H1 (cell line): ENCODE measurements at regions not wholly inside any gene's neighbourhood (a gene's known extent, or its start where the extent isn't known, plus 50 kb on each side); places are given as distances from the start of the nearest gene placed in this dataset.

ENCODE experiments used
- CTCF ChIA-PET: fragments of 300-600 bp; sonication (Branson Sonifier 250); formaldehyde crosslinking; loops from one replicate; lab custom pipeline; 2021; ENCODE audit not compliant: partially characterized antibody; lab: Charles Lee
- POLR2A ChIA-PET: fragments of 300-600 bp; sonication (Branson Sonifier 250); formaldehyde crosslinking; loops from one replicate; lab custom pipeline; 2021; ENCODE audit warnings: inconsistent platforms; ENCODE audit not compliant: partially characterized antibody; lab: Charles Lee
- DNase-seq, 2 experiments: peaks; one replicate each; pipeline versions ENCODE4 v3.0.0 to v3.0.0-alpha.2; 2010 to 2022; ENCODE audit warnings: low spot score in 2 of 2, low read depth in 1 of 2, mixed read lengths in 1 of 2
- FAIRE-seq: peaks from 2 replicates; lab custom pipeline; 2011; peaks lifted over from hg19 to GRCh38; lab: Jason Lieb, UNC
- H2AFZ ChIP-seq: 2 replicates; pipeline ENCODE4 v1.8.1; 2012; ENCODE audit warnings: low read length, inconsistent platforms
- H2AK5ac ChIP-seq: 2 replicates; pipeline ENCODE4 v1.6.1; 2013; ENCODE audit warnings: low read depth, low read length
- H2BK120ac ChIP-seq: replicated peaks from 2 replicates; pipeline ENCODE3; 2013; ENCODE audit warnings: low read depth, low read length, inconsistent platforms
- H2BK12ac ChIP-seq: 2 replicates; pipeline ENCODE4 v1.6.1; 2013; ENCODE audit warnings: low read depth, low read length
- H2BK15ac ChIP-seq: 2 replicates; pipeline ENCODE4 v1.6.1; 2013; ENCODE audit warnings: low read length
- H2BK20ac ChIP-seq: 2 replicates; pipeline ENCODE4 v1.6.1; 2013; ENCODE audit warnings: low read length
- H2BK5ac ChIP-seq: 2 replicates; pipeline ENCODE4 v1.6.1; 2013; ENCODE audit warnings: low read depth, low read length
- H3K14ac ChIP-seq: 2 replicates; pipeline ENCODE4 v1.6.1; 2013; ENCODE audit warnings: inconsistent platforms; ENCODE audit not compliant: insufficient read length
- H3K18ac ChIP-seq: 2 replicates; pipeline ENCODE4 v1.6.1; 2013; ENCODE audit warnings: low read length; ENCODE audit errors: extremely low read depth
- H3K23ac ChIP-seq: 2 replicates; pipeline ENCODE4 v1.6.1; 2013; ENCODE audit warnings: inconsistent platforms; ENCODE audit not compliant: insufficient read length
- H3K23me2 ChIP-seq: 2 replicates; pipeline ENCODE4 v1.6.1; 2013; ENCODE audit warnings: low read depth, low read length
- H3K27ac ChIP-seq: 2 replicates; pipeline ENCODE4 v1.6.1; 2011; ENCODE audit warnings: low read depth, low read length, inconsistent platforms
- H3K27me3 ChIP-seq, 4 experiments: replicated peaks in 1 of 4; 1 replicate in 1 of 4; 2 replicates in 3 of 4; pipeline versions ENCODE4 v1.6.1 to v1.8.1; 2011 to 2013; ENCODE audit warnings: low read length in 3 of 4, mild to moderate bottlenecking in 3 of 4, inconsistent platforms in 2 of 4, mixed read lengths in 2 of 4, moderate library complexity in 1 of 4; ENCODE audit not compliant: control insufficient read depth in 3 of 4, insufficient read depth in 3 of 4; ENCODE audit errors: extremely low read depth in 1 of 4
- H3K36me3 ChIP-seq, 4 experiments: 2 replicates each; pipeline versions ENCODE4 v1.6.1 to v1.8.1; 2011 to 2013; ENCODE audit warnings: mild to moderate bottlenecking in 4 of 4, low read length in 3 of 4, moderate library complexity in 2 of 4, control low read depth in 1 of 4, inconsistent platforms in 1 of 4; ENCODE audit not compliant: insufficient read depth in 4 of 4, control insufficient read depth in 2 of 4
- H3K4ac ChIP-seq: replicated peaks from 2 replicates; pipeline ENCODE3; 2013; ENCODE audit warnings: low read length, low read depth, mixed read lengths, inconsistent platforms; ENCODE audit not compliant: insufficient read length
- H3K4me1 ChIP-seq, 4 experiments: replicated peaks in 1 of 4; 1 replicate in 1 of 4; 2 replicates in 3 of 4; pipeline versions ENCODE4 v1.6.1 to v1.8.1; 2011 to 2013; ENCODE audit warnings: low read length in 3 of 4, inconsistent platforms in 2 of 4, mixed read lengths in 1 of 4; ENCODE audit not compliant: insufficient read depth in 4 of 4, control insufficient read depth in 3 of 4
- H3K4me2 ChIP-seq, 2 experiments: 2 replicates each; pipeline versions ENCODE4 v1.6.1 to v1.8.1; 2011 to 2013; ENCODE audit warnings: low read depth in 2 of 2, low read length in 2 of 2, control low read depth in 1 of 2, inconsistent platforms in 1 of 2, mild to moderate bottlenecking in 1 of 2; ENCODE audit not compliant: insufficient read depth in 1 of 2
- H3K4me3 ChIP-seq, 4 experiments: fragments of 200-600, 300-600 bp in 1 of 4; sonication (generic), shearing (Covaris generic), sonication (Bioruptor Twin) in 1 of 4; 2 replicates each; pipeline versions ENCODE4 v1.5.1 to v1.8.1; 2011 to 2016; ENCODE audit warnings: low read length in 4 of 4, low read depth in 3 of 4, control low read depth in 2 of 4, inconsistent platforms in 2 of 4, mild to moderate bottlenecking in 2 of 4, mixed read lengths in 1 of 4, moderate library complexity in 1 of 4; ENCODE audit not compliant: insufficient read depth in 2 of 4; ENCODE audit errors: extremely low read depth in 1 of 4
- H3K56ac ChIP-seq: replicated peaks from 2 replicates; pipeline ENCODE3; 2013; ENCODE audit warnings: low read depth, mild to moderate bottlenecking, mixed read lengths, low read length, inconsistent platforms; ENCODE audit not compliant: insufficient read length
- H3K79me1 ChIP-seq: 2 replicates; pipeline ENCODE4 v1.6.1; 2013; ENCODE audit warnings: low read depth, low read length, control low read depth
- H3K79me2 ChIP-seq, 2 experiments: 2 replicates each; pipeline versions ENCODE4 v1.6.1 to v1.8.1; 2012 to 2013; ENCODE audit warnings: low read length in 2 of 2, mild to moderate bottlenecking in 2 of 2, inconsistent platforms in 1 of 2; ENCODE audit not compliant: insufficient read depth in 2 of 2, control insufficient read depth in 1 of 2
- H3K9ac ChIP-seq, 4 experiments: replicated peaks in 1 of 4; 1 replicate in 1 of 4; 2 replicates in 3 of 4; pipeline versions ENCODE4 v1.6.1 to v1.8.1; 2011 to 2013; ENCODE audit warnings: low read depth in 3 of 4, low read length in 3 of 4, control low read depth in 2 of 4, mild to moderate bottlenecking in 2 of 4, moderate library complexity in 2 of 4, inconsistent platforms in 1 of 4; ENCODE audit errors: extremely low read depth in 1 of 4
- H3K9me3 ChIP-seq, 2 experiments: 2 replicates each; pipeline versions ENCODE4 v1.6.1 to v1.8.1; 2012 to 2013; ENCODE audit warnings: mild to moderate bottlenecking in 2 of 2, moderate library complexity in 2 of 2, control low read depth in 1 of 2, inconsistent platforms in 1 of 2, low read depth in 1 of 2, low read length in 1 of 2, mixed read lengths in 1 of 2; ENCODE audit not compliant: insufficient read depth in 2 of 2
- H4K20me1 ChIP-seq, 2 experiments: replicated peaks in 1 of 2; 2 replicates each; pipeline versions ENCODE3 to v1.8.1; 2011 to 2013; ENCODE audit warnings: inconsistent platforms in 2 of 2, low read length in 2 of 2, mild to moderate bottlenecking in 1 of 2; ENCODE audit not compliant: insufficient read depth in 2 of 2, control insufficient read depth in 1 of 2
- H4K5ac ChIP-seq: 2 replicates; pipeline ENCODE4 v1.6.1; 2013; ENCODE audit warnings: low read length, low read depth, mixed read lengths, inconsistent platforms; ENCODE audit not compliant: insufficient read length
- H4K8ac ChIP-seq: 2 replicates; pipeline ENCODE4 v1.8.0; 2013; ENCODE audit warnings: mild to moderate bottlenecking, moderate library complexity, low read length, inconsistent platforms; ENCODE audit not compliant: insufficient read depth; ENCODE audit errors: extremely low read depth
- H4K91ac ChIP-seq: replicated peaks from 2 replicates; pipeline ENCODE3; 2013; ENCODE audit warnings: low read length, mixed read lengths, inconsistent platforms; ENCODE audit not compliant: insufficient read length
- ATF3 ChIP-seq: IDR thresholded peaks from 2 replicates; pipeline ENCODE4 v1.6.1; 2011; ENCODE audit warnings: low read depth, mild to moderate bottlenecking, low read length; ENCODE audit not compliant: insufficient read depth
- BCL11A ChIP-seq, 2 experiments: IDR thresholded peaks; one replicate each; pipeline ENCODE4 v1.6.1; 2011; ENCODE audit warnings: low read depth in 2 of 2, low read length in 2 of 2, mild to moderate bottlenecking in 2 of 2
- CTCF ChIP-seq, 3 experiments: IDR thresholded peaks; 1 replicate in 2 of 3; 2 replicates in 1 of 3; pipeline versions ENCODE4 v1.5.1 to v1.6.1; 2011; ENCODE audit warnings: low read length in 3 of 3, mild to moderate bottlenecking in 3 of 3, inconsistent platforms in 2 of 3, low read depth in 1 of 3, moderate library complexity in 1 of 3; ENCODE audit not compliant: insufficient read depth in 1 of 3; ENCODE audit errors: control extremely low read depth in 1 of 3
- HDAC6 ChIP-seq: IDR thresholded peaks from one replicate; pipeline ENCODE4 v1.7.1; 2012; ENCODE audit warnings: low read depth, mild to moderate bottlenecking, inconsistent platforms, low read length, moderate library complexity
- JUND ChIP-seq: IDR thresholded peaks from 2 replicates; pipeline ENCODE4 v1.6.1; 2011; ENCODE audit warnings: mild to moderate bottlenecking, improper control_type of control experiment, low read length
- KDM1A ChIP-seq: fragments of 200-600, 300-600 bp; sonication (generic); IDR thresholded peaks from 2 replicates; pipeline ENCODE4 v1.7.1; 2016; ENCODE audit warnings: mild to moderate bottlenecking, low read length, borderline replicate concordance
- MAFK ChIP-seq: IDR thresholded peaks from 2 replicates; pipeline ENCODE4 v1.6.1; 2012; ENCODE audit warnings: low read depth, mild to moderate bottlenecking, improper control_type of control experiment, low read length
- RFX5 ChIP-seq: IDR thresholded peaks from 2 replicates; pipeline ENCODE4 v1.6.1; 2011; ENCODE audit warnings: low read depth, low read length, improper control_type of control experiment, borderline replicate concordance
- RXRA ChIP-seq: IDR thresholded peaks from 2 replicates; pipeline ENCODE4 v1.6.1; 2011; ENCODE audit warnings: low read depth, mild to moderate bottlenecking, low read length, moderate library complexity; ENCODE audit not compliant: insufficient read depth
- WGBS, 2 experiments: shearing (Covaris generic) in 1 of 2; methylation state at CpG; one replicate each; pipeline versions ENCODE4 v1.1.6 to v1.1.7; 2013 to 2015; ENCODE audit warnings: low lambda C conversion rate in 2 of 2, mixed read lengths in 2 of 2, inconsistent platforms in 1 of 2, low coverage in 1 of 2, missing lambda C conversion rate in 1 of 2; ENCODE audit not compliant: insufficient replicate concordance in 2 of 2, insufficient coverage in 1 of 2, insufficient read length in 1 of 2; ENCODE audit errors: extremely low coverage in 1 of 2, missing lambda C conversion rate in 1 of 2; 5-methylcytosine and 5-hydroxymethylcytosine counted together

GRCh38 chr15:72888211-72888610 is 104.7 kb upstream of the ADPGK start:
- Histone ChIP-seq H2BK120ac (no peak overlapping the region), H3K56ac (no peak overlapping the region), H3K4ac (no peak overlapping the region), H2BK5ac (no peak overlapping the region), H3K79me1 (no peaks in the 10 kb centered on the region), H3K36me3 (no peaks in the 10 kb centered on the region), H3K9ac (no peak overlapping the region), H3K14ac (no peak overlapping the region), H3K4me3 (no peak overlapping the region), H2AFZ (no peak overlapping the region), H4K91ac (no peak overlapping the region), H4K5ac (no peak overlapping the region), H3K23ac (no peak overlapping the region), H3K27ac (no peak overlapping the region), H3K9me3 (no peaks in the 10 kb centered on the region), H3K4me1 (no peaks in the 10 kb centered on the region), H3K23me2 (no peaks in the 10 kb centered on the region), H2BK12ac (no peak overlapping the region), H3K4me2 (no peak overlapping the region), H4K20me1 (no peaks in the 10 kb centered on the region), H2BK15ac (no peak overlapping the region), H3K18ac (no peak overlapping the region), H2AK5ac (no peak overlapping the region), H3K79me2 (no peaks in the 10 kb centered on the region), H3K27me3 (no peaks in the 10 kb centered on the region), H2BK20ac (no peak overlapping the region), H4K8ac (no peak overlapping the region)
- no peak for DNase-seq
- FAIRE-seq: no peak
- ChIA-PET POLR2A (no interaction called here), CTCF (interaction anchor here (0.5 to 1.9 kb wide), 6 partner anchors 9 to 384 kb away, joined by 3 to 5 read pairs (median 4); no protein-coding TSS in a partner anchor)
- 94% methylated on average over 1 of the region's 1 CpG; no CpG with 5 or more reads in 1 of the 2 experiments for WGBS, 2 experiments
- TF ChIP-seq JUND (no peak), RXRA (no peak), MAFK (no peak), HDAC6 (no peak), KDM1A (no peak), RFX5 (no peak), CTCF (IDR thresholded peaks at IDR 0.05; ENCODE audit: control extremely low read depth in 1 of 3, insufficient read depth in 1 of 3, low read depth in 1 of 3, low read length in 3 of 3) (no peak), ATF3 (no peak), BCL11A (IDR thresholded peaks at IDR 0.05; ENCODE audit: low read depth in 2 of 2, low read length in 2 of 2) (no peak)
